GM23338 (cell line): ENCODE measurements at regions not wholly inside any gene's neighbourhood (a gene's known extent, or its start where the extent isn't known, plus 50 kb on each side); places are given as distances from the start of the nearest gene placed in this dataset.

Experiments
- ATAC-seq: fragments of 200-7000 bp; cut with Tn5 transposase; 3 replicates; pipeline ENCODE4 v1.9.1; 2020
- DNase-seq: peaks from one replicate; pipeline ENCODE4 v3.0.0-alpha.2; 2015; ENCODE audit warnings: low spot score
- H2AFZ ChIP-seq: fragments of 200-600 bp; sonication (generic); 2 replicates; pipeline ENCODE4 v1.8.0; 2016; ENCODE audit warnings: antibody characterized with exemption, mild to moderate bottlenecking, moderate library complexity
- H3F3A ChIP-seq: fragments of 200-600 bp; sonication (generic); replicated peaks from 2 replicates; pipeline ENCODE4 v1.8.0; 2017; ENCODE audit warnings: antibody characterized with exemption, mixed run types, low read depth
- H3K27ac ChIP-seq: fragments of 200-600 bp; sonication (generic); 2 replicates; pipeline ENCODE4 v1.6.1; 2016; ENCODE audit warnings: low read depth
- H3K27me3 ChIP-seq: fragments of 200-600 bp; sonication (generic); 2 replicates; pipeline ENCODE4 v1.8.0; 2016; ENCODE audit warnings: mild to moderate bottlenecking, mixed run types, moderate library complexity; ENCODE audit not compliant: insufficient read depth
- H3K36me3 ChIP-seq: fragments of 200-600 bp; sonication (generic); 2 replicates; pipeline ENCODE4 v1.8.0; 2016; ENCODE audit warnings: mild to moderate bottlenecking; ENCODE audit not compliant: insufficient read depth
- H3K4me1 ChIP-seq: fragments of 200-600 bp; sonication (generic); 2 replicates; pipeline ENCODE4 v1.8.0; 2016; ENCODE audit warnings: mild to moderate bottlenecking, moderate library complexity; ENCODE audit not compliant: insufficient read depth
- H3K4me2 ChIP-seq: fragments of 200-600 bp; sonication (generic); 2 replicates; pipeline ENCODE4 v1.7.1; 2017; ENCODE audit warnings: mixed run types
- H3K4me3 ChIP-seq: fragments of 200-600 bp; sonication (generic); 2 replicates; pipeline ENCODE4 v1.6.1; 2016; ENCODE audit warnings: mixed run types
- H3K79me2 ChIP-seq: fragments of 200-600 bp; sonication (generic); replicated peaks from 2 replicates; pipeline ENCODE4 v1.8.0; 2017; ENCODE audit warnings: mild to moderate bottlenecking; ENCODE audit not compliant: insufficient read depth
- H3K9me2 ChIP-seq: fragments of 200-600 bp; sonication (generic); 2 replicates; pipeline ENCODE4 v1.8.0; 2017; ENCODE audit not compliant: insufficient read depth
- H4K20me1 ChIP-seq: fragments of 200-600 bp; sonication (generic); replicated peaks from 2 replicates; pipeline ENCODE4 v1.8.0; 2017; ENCODE audit warnings: mild to moderate bottlenecking; ENCODE audit not compliant: insufficient read depth
- H3K27ac Mint-ChIP-seq: 2 replicates; pipeline ENCODE4 v1.8.0; 2020; ENCODE audit warnings: inconsistent platforms, mild to moderate bottlenecking, moderate library complexity, mixed read lengths
- H3K27me3 Mint-ChIP-seq: 3 replicates; pipeline ENCODE4 v1.8.0; 2022; ENCODE audit warnings: low read depth, mild to moderate bottlenecking, moderate library complexity, mixed read lengths, inconsistent platforms; ENCODE audit not compliant: insufficient read depth, poor library complexity
- H3K36me3 Mint-ChIP-seq: 3 replicates; pipeline ENCODE4 v1.8.0; 2021; ENCODE audit warnings: low read depth, mild to moderate bottlenecking, inconsistent platforms, moderate library complexity, mixed read lengths
- H3K4me1 Mint-ChIP-seq: 3 replicates; pipeline ENCODE4 v1.8.0; 2020; ENCODE audit warnings: mild to moderate bottlenecking, inconsistent platforms, mixed read lengths
- H3K4me3 Mint-ChIP-seq: 3 replicates; pipeline ENCODE4 v1.8.0; 2021; ENCODE audit warnings: moderate library complexity, mild to moderate bottlenecking, inconsistent platforms, mixed read lengths
- H3K9me3 Mint-ChIP-seq: 3 replicates; pipeline ENCODE4 v1.8.0; 2020; ENCODE audit warnings: moderate library complexity, mild to moderate bottlenecking, inconsistent platforms, mixed read lengths
- CREB1 ChIP-seq: fragments of 250-450 bp; sonication (Bioruptor Pico); IDR thresholded peaks from 2 replicates; pipeline ENCODE4 v1.5.0; 2020; ENCODE audit warnings: low read depth, mild to moderate bottlenecking, moderate library complexity
- CTCF ChIP-seq, 2 experiments: fragments of 200-600 bp in 1 of 2; sonication (generic) in 1 of 2; conservative IDR thresholded peaks; 2 replicates each; pipeline versions ENCODE4 v1.5.1 to v1.6.1; 2016 to 2017; ENCODE audit warnings: antibody characterized with exemption in 2 of 2, low read depth in 2 of 2, mild to moderate bottlenecking in 2 of 2, moderate library complexity in 1 of 2
- ETS1 ChIP-seq: IDR thresholded peaks from 2 replicates; pipeline ENCODE4 v1.6.1; 2016; ENCODE audit warnings: antibody characterized with exemption
- EZH2 ChIP-seq: fragments of 200-600 bp; sonication (generic); IDR thresholded peaks from one replicate; pipeline ENCODE4 v1.8.0; 2017; ENCODE audit warnings: antibody characterized with exemption, mild to moderate bottlenecking, low read depth; ENCODE audit not compliant: unreplicated experiment
- EZH2phosphoT487 ChIP-seq: fragments of 200-600 bp; sonication (generic); IDR thresholded peaks from one replicate; pipeline ENCODE4 v1.8.1; 2018; ENCODE audit warnings: antibody characterized with exemption; ENCODE audit not compliant: unreplicated experiment
- JUNB ChIP-seq: IDR thresholded peaks from one replicate; pipeline ENCODE4 v1.6.1; 2016; ENCODE audit warnings: antibody characterized with exemption; ENCODE audit not compliant: unreplicated experiment
- STAT1 ChIP-seq: IDR thresholded peaks from one replicate; pipeline ENCODE4 v1.6.1; 2016; ENCODE audit warnings: antibody characterized with exemption; ENCODE audit not compliant: unreplicated experiment
- ZNF114 ChIP-seq: fragments of 250-450 bp; sonication (Bioruptor Pico); IDR thresholded peaks from 2 replicates; pipeline ENCODE4 v1.5.0; 2020; ENCODE audit warnings: mild to moderate bottlenecking, moderate library complexity
- ZNF331 ChIP-seq: fragments of 250-450 bp; sonication (Bioruptor Pico); IDR thresholded peaks from 2 replicates; pipeline ENCODE4 v1.5.0; 2020; ENCODE audit warnings: low read depth, mild to moderate bottlenecking, moderate library complexity
- ZNF462 ChIP-seq: fragments of 250-450 bp; sonication (Bioruptor Pico); IDR thresholded peaks from 2 replicates; pipeline ENCODE4 v1.5.0; 2020; ENCODE audit warnings: mild to moderate bottlenecking, moderate library complexity

- TF ChIP-seq ZNF462 (CRISPR knock-in tag) (no peak), ZNF114 (CRISPR knock-in tag) (no peak), CREB1 (no peak), STAT1 (no peak)
Observed at GRCh38 chr17:49901460-49902331, 53.8 kb upstream of the TAC4 start (continued).

GRCh38 chr17:49903523-49903922 lies 55.7 kb upstream of the TAC4 start:
- H3K36me3 Mint-ChIP-seq, result no peaks in the 10 kb centered on the region
- H3K27ac ChIP-seq, result no peak overlapping the region
- no peaks in the 10 kb centered on the region for H3K79me2 ChIP-seq
- no peaks in the 10 kb centered on the region for H4K20me1 ChIP-seq
- peaks cover 60% of the 10 kb centered on the region for H3K27me3 Mint-ChIP-seq
- DNase-seq, result no peak
- ATAC-seq, result no peak
- H3K36me3 ChIP-seq, result no peaks in the 10 kb centered on the region
- H3K27ac Mint-ChIP-seq, result no peak overlapping the region
- H3K27me3 ChIP-seq, result peaks cover 86% of the 10 kb centered on the region
- peaks cover 40% of the 10 kb centered on the region for H3K4me1 Mint-ChIP-seq
- H3K4me3 Mint-ChIP-seq, result no peak overlapping the region; the same call in 2 of the 3 replicates
- H3F3A ChIP-seq, result 0 out of 2 replicates have a peak, but pooled peaks cover 3% of the 10 kb centered on the region
- H3K9me3 Mint-ChIP-seq, result no peaks in the 10 kb centered on the region
- H3K4me1 ChIP-seq, result peaks cover 15% of the 10 kb centered on the region; the same call in 1 of the 2 replicates
- no peak overlapping the region for H3K4me2 ChIP-seq
- no peak overlapping the region for H3K4me3 ChIP-seq
- no peak overlapping the region for H2AFZ ChIP-seq
- no peaks in the 10 kb centered on the region for H3K9me2 ChIP-seq
- TF ChIP-seq ETS1 (no peak), STAT1 (no peak), EZH2 (no peak), CTCF (conservative IDR thresholded peaks at IDR 0.05; ENCODE audit: low read depth in 2 of 2) (no peak), EZH2phosphoT487 (no peak), ZNF331 (CRISPR knock-in tag) (no peak), JUNB (no peak)
